Ishikawa (cell line): ENCODE measurements at regions not wholly inside any gene's neighbourhood (a gene's known extent, or its start where the extent isn't known, plus 50 kb on each side); places are given as distances from the start of the nearest gene placed in this dataset.

Source experiments
- CEBPB ChIP-seq: IDR thresholded peaks from 2 replicates; pipeline ENCODE4 v1.6.1; 2012
- CREB1 ChIP-seq: IDR thresholded peaks from 2 replicates; pipeline ENCODE4 v1.6.1; 2012; ENCODE audit warnings: low read depth
- EGR1 ChIP-seq: IDR thresholded peaks from 2 replicates; pipeline ENCODE4 v1.6.1; 2012
- EP300 ChIP-seq: IDR thresholded peaks from 2 replicates; pipeline ENCODE4 v1.6.1; 2012; ENCODE audit warnings: borderline replicate concordance
- FOXM1 ChIP-seq: IDR thresholded peaks from 2 replicates; pipeline ENCODE4 v1.6.1; 2012; ENCODE audit warnings: low read depth, borderline replicate concordance
- MAX ChIP-seq: IDR thresholded peaks from 2 replicates; pipeline ENCODE4 v1.6.1; 2012
- NFIC ChIP-seq: IDR thresholded peaks from 2 replicates; pipeline ENCODE4 v1.6.1; 2012
- RAD21 ChIP-seq: IDR thresholded peaks from 2 replicates; pipeline ENCODE4 v1.6.1; 2012; ENCODE audit warnings: low read depth
- REST ChIP-seq: IDR thresholded peaks from 2 replicates; pipeline ENCODE4 v1.6.1; 2012; ENCODE audit warnings: low read depth, mild to moderate bottlenecking
- TAF1 ChIP-seq: IDR thresholded peaks from 2 replicates; pipeline ENCODE4 v1.6.1; 2012; ENCODE audit warnings: low read depth, mild to moderate bottlenecking
- TCF12 ChIP-seq: IDR thresholded peaks from 2 replicates; pipeline ENCODE4 v1.6.1; 2012; ENCODE audit warnings: low read depth
- TEAD4 ChIP-seq: IDR thresholded peaks from 2 replicates; pipeline ENCODE4 v1.6.1; 2012
- USF1 ChIP-seq: IDR thresholded peaks from 2 replicates; pipeline ENCODE4 v1.6.1; 2012
- YY1 ChIP-seq: IDR thresholded peaks from 2 replicates; pipeline ENCODE4 v1.6.1; 2012; ENCODE audit warnings: low read depth
- ZBTB7A ChIP-seq: IDR thresholded peaks from 2 replicates; pipeline ENCODE4 v1.6.1; 2012; ENCODE audit warnings: low read depth

GRCh38 chr12:34602213-34602940 lies 580.1 kb downstream of the ALG10 start:
- TF ChIP-seq TEAD4 (no peak), USF1 (no peak), EP300 (no peak), TAF1 (no peak), RAD21 (no peak), CREB1 (no peak), ZBTB7A (no peak), NFIC (no peak), YY1 (no peak), EGR1 (no peak), MAX (no peak), CEBPB (no peak), TCF12 (no peak)

- TF ChIP-seq ZBTB7A (no peak), TAF1 (no peak), CREB1 (no peak), EP300 (no peak), USF1 (no peak)
These were observed 581.2 kb downstream of the ALG10 start for GRCh38 chr12:34603382-34604035.

GRCh38 chr12:34604227-34604626 lies 581.9 kb downstream of the ALG10 start:
- TF ChIP-seq CEBPB (no peak), TCF12 (no peak), TEAD4 (no peak), ZBTB7A (no peak), MAX (no peak), REST (no peak), CREB1 (no peak), EP300 (no peak), EGR1 (no peak), FOXM1 (no peak), NFIC (no peak), TAF1 (no peak), RAD21 (no peak)

GRCh38 chr12:34604631-34605509 lies 582.6 kb downstream of the ALG10 start:
- TF ChIP-seq TAF1 (no peak), EP300 (no peak), USF1 (no peak), NFIC (no peak), CREB1 (no peak), ZBTB7A (no peak), TEAD4 (no peak), RAD21 (no peak)

GRCh38 chr12:34605510-34605887 lies 583.2 kb downstream of the ALG10 start:
- TF ChIP-seq USF1 (no peak), NFIC (no peak), RAD21 (no peak), CREB1 (no peak), TEAD4 (no peak), CEBPB (no peak), TAF1 (no peak), ZBTB7A (no peak), EP300 (no peak), REST (no peak)
